ENCODE measurements at regions not wholly inside any gene's neighbourhood (a gene's known extent, or its start where the extent isn't known, plus 50 kb on each side); places are given as distances from the start of the nearest gene placed in this dataset.

DNA sequence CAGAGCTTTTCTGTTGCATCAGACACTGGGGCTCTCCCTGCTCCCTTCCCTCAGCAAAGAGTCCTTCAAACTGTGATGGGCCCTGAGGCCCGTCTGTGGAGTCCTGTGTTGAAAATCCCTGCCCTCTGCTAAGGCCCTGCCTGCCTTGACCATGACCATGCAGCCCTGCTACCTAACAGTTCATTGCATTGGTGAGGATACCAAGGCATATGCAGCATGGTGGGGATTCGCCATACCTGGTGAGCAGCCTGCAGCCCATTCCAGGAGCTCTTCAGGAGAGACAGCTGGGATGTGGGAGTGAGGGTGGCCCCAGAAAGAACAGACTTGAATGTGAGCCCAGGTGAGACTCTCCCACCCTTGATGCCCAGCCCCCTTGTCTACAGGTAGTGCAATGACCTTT lies 70.6 kb upstream of the GSX1 start:
- TF ChIP-seq JUN (IDR thresholded peaks at IDR 0.05; ENCODE audit: borderline replicate concordance, insufficient read depth, insufficient read length, low read depth) = no peak
- TF ChIP-seq, protein P1, sequence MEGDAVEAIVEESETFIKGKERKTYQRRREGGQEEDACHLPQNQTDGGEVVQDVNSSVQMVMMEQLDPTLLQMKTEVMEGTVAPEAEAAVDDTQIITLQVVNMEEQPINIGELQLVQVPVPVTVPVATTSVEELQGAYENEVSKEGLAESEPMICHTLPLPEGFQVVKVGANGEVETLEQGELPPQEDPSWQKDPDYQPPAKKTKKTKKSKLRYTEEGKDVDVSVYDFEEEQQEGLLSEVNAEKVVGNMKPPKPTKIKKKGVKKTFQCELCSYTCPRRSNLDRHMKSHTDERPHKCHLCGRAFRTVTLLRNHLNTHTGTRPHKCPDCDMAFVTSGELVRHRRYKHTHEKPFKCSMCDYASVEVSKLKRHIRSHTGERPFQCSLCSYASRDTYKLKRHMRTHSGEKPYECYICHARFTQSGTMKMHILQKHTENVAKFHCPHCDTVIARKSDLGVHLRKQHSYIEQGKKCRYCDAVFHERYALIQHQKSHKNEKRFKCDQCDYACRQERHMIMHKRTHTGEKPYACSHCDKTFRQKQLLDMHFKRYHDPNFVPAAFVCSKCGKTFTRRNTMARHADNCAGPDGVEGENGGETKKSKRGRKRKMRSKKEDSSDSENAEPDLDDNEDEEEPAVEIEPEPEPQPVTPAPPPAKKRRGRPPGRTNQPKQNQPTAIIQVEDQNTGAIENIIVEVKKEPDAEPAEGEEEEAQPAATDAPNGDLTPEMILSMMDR (IDR thresholded peaks at IDR 0.05; ENCODE audit: extremely low read depth in 1 of 2, insufficient read depth in 1 of 2, low read depth in 1 of 2, low read length in 2 of 2) = no peak
- no peak for TF ChIP-seq EZH2 (IDR thresholded peaks at IDR 0.05; ENCODE audit: borderline replicate concordance, low read depth, low read length, severe bottlenecking)
- TF ChIP-seq MYC (IDR thresholded peaks at IDR 0.05; ENCODE audit: low read depth, low read length) = no peak
- no peak for TF ChIP-seq POLR2A (IDR thresholded peaks at IDR 0.05; ENCODE audit: low read depth, low read length)
- TF ChIP-seq POLR2AphosphoS5 (IDR thresholded peaks at IDR 0.05; ENCODE audit: insufficient read depth, low read depth, low read length) = no peak
- TF ChIP-seq FOS (IDR thresholded peaks at IDR 0.05; ENCODE audit: borderline replicate concordance, insufficient read depth, low read length) = no peak

All from endothelial cell of umbilical vein (primary cell).